Fibroblast of mammary gland (primary cell): ENCODE measurements at regions not wholly inside any gene's neighbourhood (a gene's known extent, or its start where the extent isn't known, plus 50 kb on each side); places are given as distances from the start of the nearest gene placed in this dataset.
A peak's percentile ranks its signal among the peaks of the same experiment; 100 is the strongest.

Experiments
- DNase-seq: peaks from one replicate; pipeline ENCODE4 v3.0.0-alpha.2; 2010; ENCODE audit warnings: low read depth
- H3K4me3 ChIP-seq: 2 replicates; pipeline ENCODE4 v1.5.1; 2011; ENCODE audit warnings: low read depth, mild to moderate bottlenecking, low read length, moderate library complexity; ENCODE audit not compliant: control insufficient read depth
- CTCF ChIP-seq: conservative IDR thresholded peaks from 2 replicates; pipeline ENCODE4 v1.5.1; 2011; ENCODE audit warnings: low read depth, low read length, inconsistent platforms; ENCODE audit not compliant: control insufficient read depth, insufficient read depth

GRCh38 chr11:93936460-93936859 is 84.7 kb upstream of the HEPHL1 start:
- no peak overlapping the region for H3K4me3 ChIP-seq
- TF ChIP-seq CTCF, result no peak
- DNase-seq, result no peak

DNA sequence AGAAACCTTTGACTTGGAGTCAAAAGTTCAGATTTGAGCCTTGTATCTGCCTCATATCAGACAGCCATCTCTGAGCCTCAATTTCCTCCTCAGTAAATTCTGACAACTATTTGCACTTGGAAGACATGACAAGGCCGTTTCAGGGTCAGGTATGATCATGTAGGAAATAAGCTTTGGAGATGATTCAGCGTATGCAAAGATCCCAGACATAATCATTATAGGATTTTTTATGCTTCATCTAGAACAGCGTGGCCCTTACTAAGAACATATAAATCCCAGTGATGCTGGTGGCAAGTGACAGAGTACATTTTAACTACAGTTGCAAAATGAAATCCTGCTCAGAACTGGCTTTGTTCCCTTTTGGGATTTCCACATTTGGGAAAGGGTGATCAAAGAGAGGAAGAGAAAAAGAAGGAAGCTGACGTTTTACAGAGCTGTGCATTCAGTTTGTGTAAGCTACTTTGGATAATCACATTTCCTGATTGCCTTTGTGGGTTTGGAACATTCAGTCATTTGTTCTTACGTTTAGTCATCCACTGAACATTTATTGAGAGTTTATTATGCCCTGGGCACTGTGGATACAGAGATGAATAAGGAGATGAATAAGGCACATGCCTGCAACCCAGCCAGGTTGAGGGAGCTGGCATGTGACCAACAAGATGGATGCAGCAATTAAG is 81.9 kb upstream of the HEPHL1 start:
- H3K4me3 ChIP-seq, result no peak overlapping the region
- no peak for TF ChIP-seq CTCF
- DNase-seq, result peak; percentile 55

DNA sequence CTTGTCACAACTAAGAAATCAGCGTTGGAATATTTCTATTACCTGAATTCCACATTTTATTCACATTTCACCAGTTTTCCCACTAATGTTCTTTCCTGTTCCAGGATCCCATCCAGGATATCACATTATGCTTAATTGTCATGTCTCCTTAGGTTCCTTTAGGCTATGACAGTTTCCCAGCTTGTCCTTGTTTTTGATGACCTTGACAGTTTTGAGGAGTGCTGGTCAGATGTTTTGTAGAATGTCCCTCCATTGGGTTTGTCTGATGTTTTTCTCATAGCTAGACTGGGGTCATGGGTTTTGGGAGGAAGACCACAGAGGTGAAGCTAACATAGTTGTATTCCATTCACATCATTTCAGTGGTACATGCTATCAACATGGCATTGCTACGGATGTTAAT is 80.8 kb upstream of the HEPHL1 start:
- DNase-seq, result no peak
- TF ChIP-seq CTCF, result no peak
- H3K4me3 ChIP-seq, result no peak overlapping the region

DNA sequence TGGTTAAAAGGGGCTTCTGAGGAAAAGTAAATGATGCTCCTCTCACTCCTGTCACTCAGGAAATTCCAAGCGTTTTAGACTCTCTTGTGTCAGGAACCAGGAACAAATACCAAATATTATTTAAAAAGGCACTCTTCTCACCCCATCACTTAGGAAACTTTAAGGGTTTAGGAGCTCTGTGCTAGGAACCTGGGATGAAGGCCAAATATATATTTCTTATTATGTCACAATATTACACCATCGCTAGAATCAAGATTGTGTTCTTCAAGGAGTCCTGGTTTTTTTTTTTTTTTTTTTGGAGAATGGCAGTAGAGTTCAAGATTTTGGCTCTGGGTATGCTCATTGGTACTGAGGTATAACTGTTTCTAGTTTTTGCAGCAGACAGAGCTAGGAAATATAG is 79.0 kb upstream of the HEPHL1 start:
- DNase-seq, result peak; percentile 20
- H3K4me3 ChIP-seq, result no peak overlapping the region
- no peak for TF ChIP-seq CTCF

DNA sequence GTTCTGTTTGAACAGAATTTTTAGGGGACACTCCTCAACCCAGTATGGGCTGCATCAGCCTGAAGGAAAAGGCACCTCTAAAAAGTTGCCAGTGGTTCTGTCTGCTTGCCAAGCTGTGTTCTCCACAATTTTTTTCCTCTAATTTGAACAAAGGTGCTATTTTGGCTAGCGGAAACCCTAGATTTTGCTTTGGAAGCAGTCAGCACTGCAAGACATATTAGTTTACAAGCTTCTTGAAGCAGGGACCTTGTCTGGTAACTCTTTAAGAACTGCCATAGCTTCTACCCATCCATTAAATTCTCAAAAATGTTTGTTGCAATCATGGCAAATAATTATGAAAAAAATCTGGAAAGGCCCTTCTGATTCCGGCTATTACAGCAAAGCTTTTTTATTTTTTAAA is 75.6 kb upstream of the HEPHL1 start:
- DNase-seq, result no peak
- H3K4me3 ChIP-seq, result no peak overlapping the region
- TF ChIP-seq CTCF, result no peak

- no peak overlapping the region for H3K4me3 ChIP-seq
- no peak for TF ChIP-seq CTCF
- DNase-seq, result no peak
Observed at GRCh38 chr11:93952082-93952780, 68.9 kb upstream of the HEPHL1 start.
